K562 (cell line): ENCODE measurements at regions not wholly inside any gene's neighbourhood (a gene's known extent, or its start where the extent isn't known, plus 50 kb on each side); places are given as distances from the start of the nearest gene placed in this dataset.

Source experiments
- ATAC-seq: fragments of 200-7000 bp; cut with Tn5 transposase; 3 replicates; pipeline ENCODE4 v1.9.1; 2020; ENCODE audit warnings: moderate library complexity
- BruUV-seq: library from RNA; stranded (reverse); fragments of 400-500 nt; replicated peaks from 2 replicates; lab custom pipeline; 2021; lab: Mats Ljungman, UMichigan
- CTCF ChIA-PET: fragments of 300-600 bp; formaldehyde crosslinking; extraction: SDS; loops from one replicate; lab custom pipeline; 2021; ENCODE audit warnings: low intra/inter-chr PET ratio; lab: Yijun Ruan, JAX
- POLR2A ChIA-PET: fragments of 300-600, 350-650 bp; sonication (Branson Sonifier 250); formaldehyde crosslinking; extraction: SDS; loops from one replicate; lab custom pipeline; 2021; ENCODE audit warnings: antibody characterized with exemption, inconsistent platforms; lab: Yijun Ruan, JAX
- DNase-seq, 4 experiments: peaks; one replicate each; pipeline versions ENCODE4 v3.0.0 to v3.0.0-alpha.2; 2011 to 2018; ENCODE audit warnings: low spot score in 3 of 4, mixed read lengths in 3 of 4; ENCODE audit errors: extremely low read depth in 1 of 4
- FAIRE-seq: peaks from 2 replicates; lab custom pipeline; 2011; peaks lifted over from hg19 to GRCh38; lab: Jason Lieb, UNC
- H2AFZ ChIP-seq: 2 replicates; pipeline ENCODE4 v1.6.0; 2011; ENCODE audit warnings: low read depth, low read length, control low read depth, inconsistent platforms
- H3K27ac ChIP-seq: fragments of 200-600 bp; 3 replicates; pipeline ENCODE4 v1.8.0; 2011; ENCODE audit warnings: low read depth, mild to moderate bottlenecking, control low read depth, inconsistent platforms, low read length, moderate library complexity, mixed read lengths; ENCODE audit errors: extremely low read depth
- H3K27me3 ChIP-seq, 2 experiments: fragments of 300-600 bp in 1 of 2; 2 replicates in 1 of 2; 3 replicates in 1 of 2; pipeline versions ENCODE4 v1.6.0 to v1.8.0; 2011; ENCODE audit warnings: inconsistent platforms in 2 of 2, low read length in 2 of 2, mild to moderate bottlenecking in 1 of 2, mixed read lengths in 1 of 2, moderate library complexity in 1 of 2; ENCODE audit not compliant: control insufficient read depth in 2 of 2, insufficient read depth in 2 of 2
- H3K36me3 ChIP-seq: fragments of 300-600 bp; 3 replicates; pipeline ENCODE4 v1.8.0; 2011; ENCODE audit warnings: mild to moderate bottlenecking, low read length, inconsistent platforms; ENCODE audit not compliant: control insufficient read depth, insufficient read depth
- H3K4me1 ChIP-seq, 2 experiments: fragments of 200-600 bp in 1 of 2; replicated peaks in 1 of 2; 2 replicates in 1 of 2; 3 replicates in 1 of 2; pipeline versions ENCODE4 v1.5.1 to v1.8.0; 2011; ENCODE audit warnings: inconsistent platforms in 2 of 2, low read length in 2 of 2, mild to moderate bottlenecking in 1 of 2, mixed read lengths in 1 of 2, moderate library complexity in 1 of 2; ENCODE audit not compliant: control insufficient read depth in 2 of 2, insufficient read depth in 2 of 2
- H3K4me2 ChIP-seq: 2 replicates; pipeline ENCODE4 v1.6.1; 2011; ENCODE audit warnings: low read length, control low read depth, inconsistent platforms, mixed read lengths; ENCODE audit not compliant: insufficient read depth
- H3K4me3 ChIP-seq: fragments of 200-600 bp; sonication (generic), shearing (Covaris generic); 2 replicates; pipeline ENCODE4 v1.5.1; 2016; ENCODE audit warnings: control low read depth, inconsistent platforms
- H3K79me2 ChIP-seq: fragments of 200-600 bp; 3 replicates; pipeline ENCODE4 v1.8.0; 2011; ENCODE audit warnings: low read length, inconsistent platforms; ENCODE audit not compliant: control insufficient read depth, insufficient read depth
- H3K9ac ChIP-seq, 2 experiments: 2 replicates each; pipeline versions ENCODE4 v1.6.0 to v1.6.1; 2011; ENCODE audit warnings: low read depth in 2 of 2, low read length in 2 of 2, control low read depth in 1 of 2, inconsistent platforms in 1 of 2, mild to moderate bottlenecking in 1 of 2, mixed read lengths in 1 of 2; ENCODE audit not compliant: insufficient read depth in 1 of 2
- H3K9me1 ChIP-seq: one replicate; pipeline ENCODE4 v1.6.0; 2011; ENCODE audit warnings: inconsistent platforms, mild to moderate bottlenecking, low read length, moderate library complexity; ENCODE audit not compliant: control insufficient read depth, insufficient read depth
- H3K9me3 ChIP-seq: replicated peaks from 2 replicates; pipeline ENCODE4 v1.5.1; 2011; ENCODE audit warnings: low read depth, low read length, inconsistent platforms; ENCODE audit not compliant: control insufficient read depth, insufficient read depth
- H4K20me1 ChIP-seq: replicated peaks from 2 replicates; pipeline ENCODE4 v1.6.1; 2011; ENCODE audit warnings: low read length, inconsistent platforms, mixed read lengths; ENCODE audit not compliant: control insufficient read depth, insufficient read depth
- CEBPG ChIP-seq, 3 experiments: fragments of 200-800 bp in 1 of 3; sonication (Bioruptor generic) in 1 of 3; sonication (generic) in 1 of 3; formaldehyde crosslinking in 1 of 3; IDR thresholded peaks in 2 of 3; conservative IDR thresholded peaks in 1 of 3; 2 replicates each; pipeline versions ENCODE4 v1.6.1 to v1.8.0; 2016 to 2022; ENCODE audit warnings: missing compliant biosample characterization in 2 of 3, missing genetic modification characterization in 2 of 3, mild to moderate bottlenecking in 1 of 3, missing genetic modification reagents in 1 of 3
- CREBBP ChIP-seq: IDR thresholded peaks from one replicate; pipeline ENCODE4 v1.6.1; 2012; ENCODE audit warnings: low read depth, mild to moderate bottlenecking, control low read depth, inconsistent platforms, low read length
- CTBP1 ChIP-seq: fragments of 450-650 bp; IDR thresholded peaks from 2 replicates; pipeline ENCODE4 v1.6.1; 2016; ENCODE audit warnings: borderline replicate concordance
- DEAF1 ChIP-seq: fragments of 450-650 bp; formaldehyde crosslinking; IDR thresholded peaks from 2 replicates; pipeline ENCODE4 v1.4.0; 2020; ENCODE audit warnings: mild to moderate bottlenecking, moderate library complexity
- ETS2 ChIP-seq: IDR thresholded peaks from 2 replicates; pipeline ENCODE4 v1.6.1; 2016; ENCODE audit warnings: borderline replicate concordance, missing genetic modification characterization, mild to moderate bottlenecking, moderate library complexity, missing compliant biosample characterization; ENCODE audit not compliant: poor library complexity, severe bottlenecking
- ETV1 ChIP-seq: fragments of 450-650 bp; conservative IDR thresholded peaks from 2 replicates; pipeline ENCODE4 v1.6.1; 2016; ENCODE audit warnings: missing genetic modification characterization, control low read depth, low read depth, missing compliant biosample characterization
- GMEB1 ChIP-seq: fragments of 250-450 bp; sonication (Bioruptor Pico); IDR thresholded peaks from 2 replicates; pipeline ENCODE4 v1.4.0; 2020; ENCODE audit warnings: mild to moderate bottlenecking
- LARP7 ChIP-seq: fragments of 450-650 bp; IDR thresholded peaks from 2 replicates; pipeline ENCODE4 v1.6.1; 2016
- MAZ ChIP-seq, 2 experiments: fragments of 450-650 bp in 1 of 2; sonication (generic) in 1 of 2; formaldehyde crosslinking; IDR thresholded peaks in 1 of 2; conservative IDR thresholded peaks in 1 of 2; 2 replicates each; pipeline versions ENCODE4 v1.4.0 to v1.5.0; 2020; ENCODE audit warnings: mild to moderate bottlenecking in 1 of 2, missing genetic modification reagents in 1 of 2
- RAD21 ChIP-seq, 2 experiments: fragments of 250-450 bp in 1 of 2; fragments of 450-650 bp in 1 of 2; sonication (Bioruptor Pico) in 1 of 2; formaldehyde crosslinking in 1 of 2; IDR thresholded peaks in 1 of 2; conservative IDR thresholded peaks in 1 of 2; 2 replicates each; pipeline versions ENCODE4 v1.4.0 to v1.8.0; 2020 to 2022; ENCODE audit warnings: mild to moderate bottlenecking in 2 of 2, moderate library complexity in 1 of 2
- TFAP4 ChIP-seq: sonication (generic); formaldehyde crosslinking; IDR thresholded peaks from 2 replicates; pipeline ENCODE4 v1.8.0; 2022; ENCODE audit warnings: missing genetic modification reagents, mild to moderate bottlenecking, moderate library complexity, borderline replicate concordance
- XRCC5 ChIP-seq: fragments of 200-400 bp; formaldehyde crosslinking; IDR thresholded peaks from 2 replicates; pipeline ENCODE4 v1.6.1; 2017; ENCODE audit warnings: low read depth, mild to moderate bottlenecking, low read length
- WGBS: fragments of 100-300 bp; shearing (Covaris generic); methylation state at CpG from one replicate; pipeline ENCODE4 v1.1.6; 2016; ENCODE audit warnings: low coverage, mixed read lengths; ENCODE audit not compliant: insufficient coverage; ENCODE audit errors: missing lambda C conversion rate; 5-methylcytosine and 5-hydroxymethylcytosine counted together
- in situ Hi-C: fragments of 300-500 bp; cut with MboI; formaldehyde crosslinking; loops from 4 replicates; pipeline ENCODE4 v1.15.0; 2018; ENCODE audit warnings: inconsistent platforms, mixed read lengths
- intact Hi-C: fragments of 100-400 bp; cut with micrococcal nuclease; formaldehyde crosslinking; loops from 2 replicates; pipeline ENCODE4 v1.14.2; 2022

- peak; percentile 78 to 85 (median 80) for DNase-seq
- ChIA-PET CTCF (interaction anchor here (0.5 to 2.1 kb wide), 6 partner anchors 205 to 533 kb away, joined by 3 to 11 read pairs (median 4); no protein-coding TSS in a partner anchor), POLR2A (interaction anchor here (0.5 kb wide), 1 partner anchor 249 kb away, joined by 4 read pairs; no protein-coding TSS in a partner anchor)
- Histone ChIP-seq H4K20me1 (peaks cover 4% of the 10 kb centered on the region), H3K9me1 (no peaks in the 10 kb centered on the region), H3K27ac (no peak overlapping the region), H2AFZ (peak overlapping the region; percentile 96), H3K27me3 (peaks cover 2 to 50% of the 10 kb centered on the region in 2 experiments; a peak in 3 of 5 replicates), H3K36me3 (no peaks in the 10 kb centered on the region), H3K79me2 (no peaks in the 10 kb centered on the region), H3K9ac (peak overlapping the region; percentile 32 to 81; a peak in 3 of 4 replicates), H3K4me3 (peak overlapping the region; percentile 48), H3K9me3 (no peaks in the 10 kb centered on the region), H3K4me1 (peaks cover 4 to 20% of the 10 kb centered on the region in 2 experiments; a peak in 4 of 5 replicates), H3K4me2 (peak overlapping the region; percentile 85)
- intact Hi-C loops, result loop anchor here (1.0 to 5.0 kb wide), 4 partner anchors 162 to 532 kb away; no protein-coding TSS in a partner anchor
- in situ Hi-C loops, result loop anchor here (5.0 to 25.0 kb wide), 2 partner anchors 250 to 515 kb away; no protein-coding TSS in a partner anchor
- 2% methylated on average over 46 of the region's 68 CpGs for WGBS
- peak; percentile 95 for ATAC-seq
- no TSS peak for BruUV-seq
- FAIRE-seq, result peak; percentile 96
- TF ChIP-seq CEBPG (CRISPR knock-in tag; IDR thresholded peaks at IDR 0.05), result no peak
- no peak for TF ChIP-seq CEBPG (tag; conservative IDR thresholded peaks at IDR 0.05 in 1 of 2, IDR thresholded peaks at IDR 0.05 in 1 of 2)
- peak; percentile 94 for TF ChIP-seq DEAF1 (CRISPR knock-in tag)
- TF ChIP-seq XRCC5, result no peak
- 0 out of 2 replicates have a peak, but pooled peaks have one; percentile 54 for TF ChIP-seq ETV1
- TF ChIP-seq CTBP1, result 0 out of 2 replicates have a peak, but pooled peaks have one; percentile 28
- peak; percentile 97 for TF ChIP-seq RAD21 (CRISPR knock-in tag; conservative IDR thresholded peaks at IDR 0.05 in 1 of 2, IDR thresholded peaks at IDR 0.05 in 1 of 2)
- TF ChIP-seq LARP7, result no peak
- no peak for TF ChIP-seq GMEB1 (CRISPR knock-in tag)
- peak; percentile 45; the same call in 1 of the 2 replicates for TF ChIP-seq TFAP4 (CRISPR knock-in tag)
- no peak for TF ChIP-seq CREBBP
- no peak for TF ChIP-seq ETS2 (tag)
- TF ChIP-seq MAZ (CRISPR knock-in tag; conservative IDR thresholded peaks at IDR 0.05 in 1 of 2, IDR thresholded peaks at IDR 0.05 in 1 of 2), result 0 out of 4 replicates have a peak, but pooled peaks have one; percentile 18 to 43
Observed at GRCh38 chr2:126776692-126777619, 121.0 kb downstream of the GYPC start.
